GM23248 (cell line): ENCODE measurements at regions not wholly inside any gene's neighbourhood (a gene's known extent, or its start where the extent isn't known, plus 50 kb on each side); places are given as distances from the start of the nearest gene placed in this dataset.
A peak's percentile ranks its signal among the peaks of the same experiment; 100 is the strongest.

ENCODE experiments used
- DNase-seq: peaks from one replicate; pipeline ENCODE4 v3.0.0-alpha.2; 2015
- H2AFZ ChIP-seq: fragments of 200-600 bp; sonication (generic); 2 replicates; pipeline ENCODE4 v1.6.1; 2016; ENCODE audit warnings: antibody characterized with exemption
- H3F3A ChIP-seq: fragments of 200-600 bp; sonication (generic); 2 replicates; pipeline ENCODE4 v1.6.1; 2016; ENCODE audit warnings: mild to moderate bottlenecking, antibody characterized with exemption, mixed run types; ENCODE audit not compliant: insufficient read depth
- H3K27ac ChIP-seq: fragments of 200-600 bp; sonication (generic); 2 replicates; pipeline ENCODE4 v1.5.1; 2016; ENCODE audit warnings: mild to moderate bottlenecking
- H3K27me3 ChIP-seq: fragments of 200-600 bp; sonication (generic); replicated peaks from 2 replicates; pipeline ENCODE4 v1.6.1; 2016; ENCODE audit warnings: mild to moderate bottlenecking; ENCODE audit not compliant: insufficient read depth
- H3K36me3 ChIP-seq: fragments of 200-600 bp; sonication (generic); 2 replicates; pipeline ENCODE4 v1.6.1; 2016; ENCODE audit warnings: low read depth, mild to moderate bottlenecking
- H3K4me1 ChIP-seq: fragments of 200-600 bp; sonication (generic); 2 replicates; pipeline ENCODE4 v1.6.1; 2016; ENCODE audit warnings: mild to moderate bottlenecking; ENCODE audit not compliant: insufficient read depth
- H3K4me2 ChIP-seq: fragments of 200-600 bp; sonication (generic); one replicate; pipeline ENCODE4 v1.6.1; 2016; ENCODE audit warnings: mild to moderate bottlenecking; ENCODE audit not compliant: unreplicated experiment
- H3K4me3 ChIP-seq: fragments of 200-600 bp; sonication (generic); 2 replicates; pipeline ENCODE4 v1.5.1; 2016; ENCODE audit warnings: mild to moderate bottlenecking
- H3K79me2 ChIP-seq: fragments of 200-600 bp; sonication (generic); 2 replicates; pipeline ENCODE4 v1.6.1; 2016; ENCODE audit warnings: mild to moderate bottlenecking; ENCODE audit not compliant: insufficient read depth
- H3K9ac ChIP-seq: fragments of 200-600 bp; sonication (generic); 2 replicates; pipeline ENCODE4 v1.6.1; 2016; ENCODE audit warnings: mild to moderate bottlenecking
- H3K9me2 ChIP-seq: fragments of 200-600 bp; sonication (generic); 2 replicates; pipeline ENCODE4 v1.6.1; 2016; ENCODE audit warnings: mixed run types, mild to moderate bottlenecking, moderate library complexity; ENCODE audit not compliant: insufficient read depth
- H3K9me3 ChIP-seq: fragments of 200-600 bp; sonication (generic); one replicate; pipeline ENCODE4 v1.6.1; 2017; ENCODE audit warnings: low read depth
- H4K20me1 ChIP-seq: fragments of 200-600 bp; sonication (generic); 2 replicates; pipeline ENCODE4 v1.6.0; 2016; ENCODE audit not compliant: insufficient read depth
- EZH2 ChIP-seq: fragments of 200-600 bp; sonication (generic); IDR thresholded peaks from 2 replicates; pipeline ENCODE4 v1.6.1; 2018; ENCODE audit warnings: antibody characterized with exemption, mild to moderate bottlenecking; ENCODE audit not compliant: insufficient read depth, poor library complexity, severe bottlenecking
- EZH2phosphoT487 ChIP-seq: fragments of 200-600 bp; sonication (generic); IDR thresholded peaks from 2 replicates; pipeline ENCODE4 v1.6.1; 2018; ENCODE audit warnings: antibody characterized with exemption, moderate library complexity, mild to moderate bottlenecking, low read depth; ENCODE audit not compliant: insufficient read depth
- WGBS, 2 experiments: methylation state at CpG; one replicate each; pipeline ENCODE4 v1.1.6; 2015 to 2017; ENCODE audit warnings: low lambda C conversion rate in 2 of 2, low coverage in 1 of 2; ENCODE audit errors: missing lambda C conversion rate in 2 of 2; 5-methylcytosine and 5-hydroxymethylcytosine counted together
- in situ Hi-C: fragments of 300-500 bp; cut with MboI; formaldehyde crosslinking; loops from 2 replicates; pipeline ENCODE4 v1.15.0; 2020

- no peaks in the 10 kb centered on the region for H3K9me2 ChIP-seq
- TF ChIP-seq EZH2phosphoT487, result no peak
- no peak for TF ChIP-seq EZH2
- H4K20me1 ChIP-seq, result no peaks in the 10 kb centered on the region
- in situ Hi-C loops, result no loop called here
- DNase-seq, result no peak
- no peak overlapping the region for H3K4me3 ChIP-seq
- H3K4me1 ChIP-seq, result peaks cover 12% of the 10 kb centered on the region
- no peak overlapping the region for H3K9ac ChIP-seq
- 78 to 88% methylated on average over 8 of the region's 8 CpGs for WGBS, 2 experiments
- no peaks in the 10 kb centered on the region for H3K36me3 ChIP-seq
- H3K27me3 ChIP-seq, result no peaks in the 10 kb centered on the region
- H3K79me2 ChIP-seq, result no peaks in the 10 kb centered on the region
- H2AFZ ChIP-seq, result no peak overlapping the region
- H3K27ac ChIP-seq, result no peak overlapping the region
- no peak overlapping the region for H3K4me2 ChIP-seq
- H3K9me3 ChIP-seq, result no peaks in the 10 kb centered on the region
- H3F3A ChIP-seq, result peaks cover 3% of the 10 kb centered on the region; the same call in 1 of the 2 replicates
Observed at GRCh38 chr18:56235481-56236013, 402.8 kb downstream of the TXNL1 start.

- no peak overlapping the region for H3K4me2 ChIP-seq
- H3K4me3 ChIP-seq, result no peak overlapping the region
- in situ Hi-C loops, result no loop called here
- H3K9ac ChIP-seq, result no peak overlapping the region
- peaks cover 3% of the 10 kb centered on the region; the same call in 1 of the 2 replicates for H3F3A ChIP-seq
- no peak overlapping the region for H3K27ac ChIP-seq
- H3K36me3 ChIP-seq, result no peaks in the 10 kb centered on the region
- no peaks in the 10 kb centered on the region for H3K27me3 ChIP-seq
- no peaks in the 10 kb centered on the region for H4K20me1 ChIP-seq
- TF ChIP-seq EZH2, result no peak
- no peak for TF ChIP-seq EZH2phosphoT487
- no peaks in the 10 kb centered on the region for H3K9me3 ChIP-seq
- peaks cover 12% of the 10 kb centered on the region for H3K4me1 ChIP-seq
- no peak for DNase-seq
- no peaks in the 10 kb centered on the region for H3K9me2 ChIP-seq
- no peak overlapping the region for H2AFZ ChIP-seq
- H3K79me2 ChIP-seq, result no peaks in the 10 kb centered on the region
- 87 to 91% methylated on average over 6 of the region's 6 CpGs for WGBS, 2 experiments
Observed at GRCh38 chr18:56235071-56235470, 403.3 kb downstream of the TXNL1 start.

- peaks cover 12% of the 10 kb centered on the region for H3K4me1 ChIP-seq
- 0 out of 2 replicates have a peak overlapping the region, but pooled peaks have one; percentile 17 for H3K9ac ChIP-seq
- no peaks in the 10 kb centered on the region for H3K79me2 ChIP-seq
- TF ChIP-seq EZH2phosphoT487 (no peak), EZH2 (no peak)
- peak; percentile 93 for DNase-seq
- no peaks in the 10 kb centered on the region for H3K36me3 ChIP-seq
- H3F3A ChIP-seq, result peaks cover 3% of the 10 kb centered on the region; the same call in 1 of the 2 replicates
- H3K4me2 ChIP-seq, result peak overlapping the region; percentile 47
- H4K20me1 ChIP-seq, result no peaks in the 10 kb centered on the region
- 0% methylated on average over 2 of the region's 2 CpGs for WGBS, 2 experiments
- no peak overlapping the region for H3K4me3 ChIP-seq
- no peaks in the 10 kb centered on the region for H3K9me2 ChIP-seq
- in situ Hi-C loops, result no loop called here
- H3K27ac ChIP-seq, result peak overlapping the region; percentile 67
- no peak overlapping the region for H2AFZ ChIP-seq
- no peaks in the 10 kb centered on the region for H3K27me3 ChIP-seq
- no peaks in the 10 kb centered on the region for H3K9me3 ChIP-seq
Observed at GRCh38 chr18:56233595-56233994, 404.8 kb downstream of the TXNL1 start.

DNA sequence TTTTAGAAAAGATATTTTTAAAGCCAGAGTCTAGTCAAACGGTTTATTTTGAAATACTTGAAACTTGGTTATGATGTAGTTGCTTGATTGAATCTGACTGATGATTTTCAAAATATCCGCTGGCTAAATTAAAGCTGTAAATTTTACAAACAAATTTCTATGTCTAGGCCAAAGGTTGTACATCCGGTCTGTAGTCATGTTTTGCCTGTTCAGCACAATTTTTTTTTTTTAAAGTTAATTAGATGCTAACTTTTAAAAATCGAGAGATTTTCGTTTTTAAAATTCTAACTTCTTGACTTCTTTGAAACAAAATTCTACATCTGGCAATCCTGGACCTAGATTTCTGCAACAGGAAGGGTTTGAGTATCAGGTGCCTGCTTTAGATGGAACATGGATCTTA, 412.4 kb downstream of the TXNL1 start:
- no peaks in the 10 kb centered on the region for H3K9me3 ChIP-seq
- DNase-seq, result no peak
- H3K4me2 ChIP-seq, result no peak overlapping the region
- no peaks in the 10 kb centered on the region for H4K20me1 ChIP-seq
- no peaks in the 10 kb centered on the region for H3K9me2 ChIP-seq
- no peaks in the 10 kb centered on the region for H3K36me3 ChIP-seq
- no peaks in the 10 kb centered on the region for H3K4me1 ChIP-seq
- no peaks in the 10 kb centered on the region for H3K79me2 ChIP-seq
- H3K27ac ChIP-seq, result no peak overlapping the region
- TF ChIP-seq EZH2 (no peak), EZH2phosphoT487 (no peak)
- WGBS, 2 experiments, result 87% methylated on average over 5 of the region's 5 CpGs
- H3K9ac ChIP-seq, result no peak overlapping the region
- no peak overlapping the region for H2AFZ ChIP-seq
- H3K4me3 ChIP-seq, result no peak overlapping the region
- no peaks in the 10 kb centered on the region for H3K27me3 ChIP-seq
- in situ Hi-C loops, result no loop called here
- no peaks in the 10 kb centered on the region for H3F3A ChIP-seq
